ENCODE measurements at regions not wholly inside any gene's neighbourhood (a gene's known extent, or its start where the extent isn't known, plus 50 kb on each side); places are given as distances from the start of the nearest gene placed in this dataset.
A peak's percentile ranks its signal among the peaks of the same experiment; 100 is the strongest.

DNA sequence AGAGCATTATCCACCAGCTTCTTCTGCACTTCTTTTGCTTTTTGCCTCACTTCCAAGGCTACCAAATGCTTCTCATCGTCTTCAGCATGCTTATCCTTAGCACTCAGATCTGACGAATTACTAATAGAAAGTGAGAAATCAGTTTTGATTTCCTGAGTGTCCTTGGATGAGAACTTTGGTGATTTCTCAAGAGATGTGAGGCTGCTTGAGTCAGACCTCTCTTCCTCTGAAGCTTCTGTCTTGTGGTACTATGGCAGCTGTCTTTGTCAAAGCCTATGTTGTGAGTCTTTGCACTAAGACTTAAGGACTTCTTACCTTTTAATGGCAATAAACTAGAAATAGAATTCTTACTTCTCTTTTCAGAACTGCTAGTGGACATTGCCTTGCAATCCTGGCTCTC, 169.9 kb downstream of the CPE start:
- DNase-seq (ENCODE audit: low read depth) = no peak

DNA sequence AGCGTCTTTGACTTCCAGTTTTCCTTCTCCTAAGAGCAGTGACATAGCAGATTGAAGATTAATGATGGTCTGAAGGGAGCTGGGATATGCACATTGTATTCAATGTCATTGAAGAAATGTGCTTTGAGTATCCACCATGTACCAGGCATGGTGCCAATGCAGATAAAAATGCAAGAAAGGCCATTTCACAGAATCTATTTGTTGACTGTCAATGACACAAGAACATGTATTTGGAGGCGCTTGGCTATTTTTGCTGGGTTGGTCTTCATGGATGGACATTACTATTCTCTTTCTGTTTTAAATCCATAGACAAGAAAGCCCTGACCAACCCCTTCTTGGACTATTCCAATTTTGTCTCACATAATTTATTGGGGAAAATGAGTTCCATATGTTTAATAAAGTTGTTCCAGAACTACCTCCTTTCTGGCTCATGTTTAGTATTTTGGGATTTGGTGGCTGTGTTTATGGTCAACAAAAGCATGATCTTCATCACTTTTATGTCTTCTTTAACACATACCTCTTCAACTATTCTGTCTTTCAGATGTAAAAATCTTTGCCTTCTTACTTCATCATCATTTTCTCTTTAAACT, 174.5 kb downstream of the CPE start:
- no peak for DNase-seq (ENCODE audit: low read depth)

DNA sequence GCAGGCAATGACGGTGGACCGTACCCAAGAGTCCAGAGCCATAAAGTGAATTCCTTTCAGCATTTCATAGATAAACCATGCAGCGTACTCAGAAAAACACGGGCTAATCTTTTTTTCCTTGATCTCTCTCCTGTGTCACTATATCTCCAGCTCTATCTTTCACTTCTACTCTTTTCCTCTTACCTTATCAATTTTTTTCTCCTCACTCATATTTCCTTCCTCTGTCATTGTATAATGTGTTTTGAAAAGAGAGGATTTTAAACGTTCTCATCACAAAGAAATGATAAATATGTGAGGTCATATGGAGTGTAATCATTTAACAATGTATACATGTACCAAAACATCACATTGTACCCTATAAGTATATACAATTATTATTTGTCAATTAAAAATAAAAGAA, 176.5 kb downstream of the CPE start:
- DNase-seq (ENCODE audit: low read depth) = no peak

DNA sequence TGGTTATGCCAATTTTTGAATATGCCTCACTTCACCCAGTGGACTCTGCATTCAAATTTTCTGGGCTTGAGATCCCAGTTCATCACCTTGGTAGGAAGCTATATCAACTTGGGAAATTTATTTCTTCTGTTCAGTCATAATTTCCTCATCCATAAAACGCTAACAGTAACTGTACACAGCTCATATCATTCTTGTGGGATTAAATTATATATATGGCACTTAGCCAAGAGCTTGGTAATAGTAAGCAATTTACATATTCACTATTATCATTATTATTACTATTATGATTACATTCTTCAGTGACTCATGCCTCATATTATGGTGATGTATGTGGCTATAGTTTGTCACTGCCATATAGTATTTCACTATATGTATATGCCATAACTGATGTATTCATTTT, 177.6 kb downstream of the CPE start:
- no peak for DNase-seq (ENCODE audit: low read depth)

DNA sequence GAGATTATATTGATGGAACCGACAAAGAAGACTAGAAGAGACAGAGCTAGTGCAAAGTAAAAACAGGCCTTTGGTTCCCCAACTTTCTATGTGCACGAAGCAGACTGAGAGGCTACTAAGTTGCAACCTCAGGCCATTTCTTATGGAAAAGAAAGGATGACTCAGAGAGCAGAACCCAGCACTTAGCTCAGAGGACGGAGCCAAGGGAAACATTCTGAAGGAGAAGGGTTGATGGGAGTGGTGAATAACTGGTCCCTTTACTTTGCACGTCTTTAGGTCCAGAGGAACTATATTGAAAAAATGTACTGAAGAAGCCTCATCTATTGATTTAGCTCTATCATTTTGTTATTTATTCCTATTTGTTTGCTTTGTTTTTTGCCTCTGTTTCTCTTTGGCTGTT, 182.1 kb downstream of the CPE start:
- peak; percentile 63 for DNase-seq (ENCODE audit: low read depth)

DNA sequence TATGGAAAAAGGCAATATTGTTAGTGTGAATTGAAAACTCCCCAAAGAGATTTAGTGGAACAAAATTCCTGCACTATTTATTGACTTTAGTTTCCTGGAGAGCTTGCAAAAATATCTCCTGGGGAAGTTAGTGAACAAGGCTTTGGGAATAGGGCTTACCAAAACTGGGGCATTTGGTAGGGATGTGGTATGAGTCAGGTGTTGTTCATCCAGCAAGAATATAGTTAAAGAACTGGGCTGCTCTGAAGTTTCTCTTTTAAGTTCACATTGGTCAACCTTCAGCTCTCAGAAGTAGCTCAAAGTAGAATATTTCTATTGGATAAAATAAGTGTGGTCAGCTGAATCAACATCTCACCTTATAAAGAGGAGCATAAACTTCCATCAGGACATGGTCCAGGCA, 185.0 kb downstream of the CPE start:
- peak; percentile 79 for DNase-seq (ENCODE audit: low read depth)

DNA sequence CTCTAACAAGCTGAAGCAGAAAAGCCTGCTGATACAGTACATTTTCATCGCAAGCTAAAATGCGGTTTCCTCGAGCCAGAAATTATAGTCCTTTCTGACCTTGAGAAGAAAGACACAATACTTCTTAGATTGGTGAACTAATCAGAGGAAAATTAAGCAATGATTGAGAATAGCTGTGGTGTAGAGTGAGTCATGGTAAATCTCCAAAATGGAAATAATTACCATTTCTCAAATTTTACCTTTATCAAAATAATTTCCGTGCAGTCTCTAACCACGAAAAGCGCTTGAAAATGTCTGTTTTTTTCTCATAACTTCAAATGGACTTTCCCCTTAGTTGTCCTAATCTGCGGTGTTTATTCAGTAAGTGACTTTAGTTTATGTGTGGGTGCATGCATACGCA, 190.2 kb downstream of the CPE start:
- DNase-seq (ENCODE audit: low read depth) = peak; percentile 35

DNA sequence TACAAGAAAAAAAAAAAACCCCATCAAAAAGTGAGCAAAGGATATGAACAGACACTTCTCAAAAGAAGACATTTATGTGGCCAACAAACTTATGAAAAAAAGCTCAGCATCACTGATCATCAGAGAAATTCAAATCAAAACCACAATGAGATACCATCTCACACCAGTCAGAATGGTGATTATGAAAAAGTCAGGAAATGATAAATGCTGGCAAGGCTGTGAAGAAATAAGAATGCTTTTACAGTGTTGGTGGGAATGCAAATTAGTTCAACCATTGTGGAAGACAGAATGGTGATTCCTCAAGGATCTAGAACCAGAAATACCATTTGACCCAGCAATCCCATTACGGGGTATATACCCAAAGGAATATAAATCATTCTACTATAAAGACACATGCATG, 192.7 kb downstream of the CPE start:
- peak; percentile 70 for DNase-seq (ENCODE audit: low read depth)

DNA sequence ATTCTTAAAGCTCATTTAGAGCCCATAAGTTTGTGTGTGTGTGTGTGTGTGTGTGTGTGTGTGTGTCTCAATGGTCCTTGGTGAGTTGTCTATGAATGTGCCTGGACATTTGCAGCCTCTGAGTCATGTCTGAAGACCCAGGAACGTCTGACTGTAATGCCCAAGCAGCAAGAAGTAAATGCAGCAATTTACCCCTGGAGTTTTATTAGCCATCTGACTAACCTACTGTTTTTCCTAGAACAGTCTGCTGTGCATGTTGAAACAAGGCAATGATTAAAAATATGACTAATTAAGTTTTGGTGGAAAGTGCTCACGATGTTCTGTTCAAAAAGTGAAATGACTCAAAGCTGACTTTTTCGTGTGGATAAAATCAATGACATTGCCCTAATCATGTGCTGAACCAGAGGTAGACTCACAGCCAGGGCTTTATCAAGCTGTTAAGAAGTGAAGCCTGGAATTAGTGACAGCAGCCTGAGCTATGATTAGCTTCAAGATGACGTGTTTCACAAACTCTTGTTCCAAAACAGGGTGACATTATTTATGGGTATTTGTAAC, 201.6 kb downstream of the CPE start:
- peak; percentile 95 for DNase-seq (ENCODE audit: low read depth)

DNA sequence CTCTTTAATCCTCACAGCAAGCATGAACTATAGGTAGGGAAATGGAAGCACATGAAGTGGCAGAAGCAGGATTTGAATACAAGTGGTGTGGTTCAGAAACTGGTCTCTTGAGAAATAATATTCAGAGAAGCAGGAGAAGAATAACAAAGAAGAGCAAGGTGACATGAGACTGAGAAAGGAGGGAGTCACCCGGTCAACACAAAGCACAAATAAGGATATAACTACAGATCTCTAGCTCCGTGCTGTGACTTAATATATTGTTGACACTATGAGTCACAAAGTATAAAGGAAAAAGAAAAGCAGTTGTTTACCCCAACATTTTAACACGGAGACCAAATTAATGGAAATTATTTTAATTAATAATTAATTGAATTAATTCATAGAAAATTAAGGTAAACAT, 204.5 kb downstream of the CPE start:
- no peak for DNase-seq (ENCODE audit: low read depth)

DNA sequence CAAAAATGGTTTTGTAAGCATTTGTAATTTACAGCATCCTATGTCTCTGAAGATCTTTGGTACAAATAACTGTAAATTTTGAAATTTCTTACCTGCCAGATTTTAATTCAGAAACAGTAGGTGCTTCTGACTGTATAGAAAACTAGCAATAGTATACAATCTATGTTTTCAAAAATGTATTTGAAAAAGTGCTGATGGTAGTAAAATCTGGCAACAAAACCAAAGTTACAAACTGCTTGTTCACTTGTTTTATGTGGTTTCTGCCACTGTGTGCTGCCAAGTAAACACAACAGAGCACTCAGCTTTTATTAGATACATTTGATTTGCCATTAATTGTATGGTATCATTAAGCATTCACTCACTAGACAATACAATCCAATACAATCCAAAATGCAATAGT, 206.1 kb downstream of the CPE start:
- DNase-seq (ENCODE audit: low read depth) = no peak

DNA sequence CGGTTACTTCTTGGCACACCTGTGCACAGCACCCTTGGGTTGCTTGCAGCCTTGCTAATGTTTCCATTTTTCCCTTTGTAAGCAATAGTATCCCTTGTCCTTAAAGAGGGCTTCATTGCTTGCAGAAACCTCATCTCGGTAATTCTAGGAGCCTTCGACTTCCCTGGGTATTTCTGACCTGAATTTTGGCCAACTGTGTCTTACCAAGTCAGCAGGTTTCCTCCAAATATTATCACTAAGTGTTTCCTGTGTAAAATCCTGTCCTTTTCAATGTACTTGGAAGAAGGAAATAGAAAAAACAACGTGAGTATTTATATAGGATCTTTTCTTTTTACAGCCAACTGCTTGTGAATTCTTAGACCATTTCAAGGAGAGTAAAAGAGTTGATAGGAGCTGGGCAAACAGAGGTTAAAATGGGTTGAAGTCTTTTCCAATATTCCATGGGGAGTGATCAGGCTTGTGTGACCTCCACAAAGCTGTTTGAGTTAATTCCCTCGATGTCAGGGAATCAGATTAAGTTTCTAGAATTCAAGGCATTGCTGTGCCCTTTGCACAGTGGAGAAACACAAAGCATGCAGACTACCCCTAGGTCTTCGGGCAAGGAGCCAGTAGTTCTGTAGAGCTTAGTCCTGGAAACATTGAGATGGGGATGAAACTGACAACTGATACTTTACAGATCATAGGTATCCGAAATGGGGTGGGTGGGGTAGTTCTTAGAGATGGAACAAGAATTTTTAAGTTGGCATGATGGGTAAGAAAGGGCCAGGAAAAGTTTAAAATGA, 209.9 kb downstream of the CPE start:
- no peak for DNase-seq (ENCODE audit: low read depth)

DNA sequence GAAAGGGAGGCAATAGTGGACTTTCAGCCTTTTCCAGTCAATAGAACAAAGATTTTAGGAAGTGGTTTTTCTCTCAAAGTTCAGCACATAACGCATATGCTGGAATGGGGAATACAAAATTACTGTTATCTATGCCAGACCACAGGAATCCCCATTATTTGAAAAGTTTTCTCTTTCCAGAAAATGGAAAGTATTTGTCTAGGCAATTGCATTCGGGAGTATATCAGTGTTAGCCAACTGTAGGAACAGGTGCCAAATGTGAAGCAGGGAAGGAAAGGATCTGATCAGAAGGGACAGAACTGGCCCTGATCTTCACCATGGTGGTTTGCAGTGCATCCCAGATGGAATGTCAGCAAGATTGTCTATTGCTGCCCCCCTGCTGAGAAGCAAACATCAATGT, 213.6 kb downstream of the CPE start:
- peak; percentile 45 for DNase-seq (ENCODE audit: low read depth)

DNA sequence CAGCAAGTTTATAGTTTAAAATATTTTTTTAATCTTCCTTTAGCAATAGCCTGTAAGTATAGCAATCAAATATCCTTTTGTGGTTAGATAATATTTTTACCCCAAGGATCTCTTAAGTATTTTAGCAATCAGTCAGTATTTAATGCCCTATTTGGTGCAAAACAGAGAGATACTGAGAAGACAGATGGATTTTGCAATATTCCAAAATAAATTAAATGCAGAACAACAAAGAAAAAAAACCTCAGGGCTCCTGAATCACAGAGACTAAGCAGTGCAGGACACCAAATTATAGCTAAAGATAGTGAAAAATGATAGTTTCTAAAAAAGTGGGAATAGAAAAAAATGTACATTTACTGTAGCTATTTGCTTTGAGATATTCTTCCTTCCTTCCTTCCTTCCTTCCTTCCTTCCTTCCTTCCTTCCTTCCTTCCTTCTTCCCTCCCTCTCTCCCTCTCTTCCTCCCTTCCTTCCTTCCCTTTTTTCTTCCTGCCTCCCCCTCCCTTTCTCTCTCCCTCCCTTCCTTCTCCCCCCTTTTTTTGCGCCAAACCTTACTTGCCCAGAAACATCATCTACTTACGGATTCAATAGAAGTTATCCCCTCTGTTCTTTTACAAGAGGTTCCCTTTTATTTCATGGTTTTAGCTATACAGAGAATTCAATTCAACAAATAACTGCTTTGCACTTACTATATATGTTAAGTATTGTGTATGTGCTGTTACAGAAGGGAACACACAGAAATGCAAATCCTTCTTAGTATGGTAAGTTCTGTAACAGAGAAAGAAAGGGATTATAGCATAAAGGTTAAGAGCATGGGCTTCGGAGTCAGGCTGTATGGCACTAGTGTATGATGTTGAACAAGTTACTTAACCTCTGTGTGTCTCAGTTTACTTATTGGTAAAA, 219.0 kb downstream of the CPE start:
- DNase-seq (ENCODE audit: low read depth) = no peak

DNA sequence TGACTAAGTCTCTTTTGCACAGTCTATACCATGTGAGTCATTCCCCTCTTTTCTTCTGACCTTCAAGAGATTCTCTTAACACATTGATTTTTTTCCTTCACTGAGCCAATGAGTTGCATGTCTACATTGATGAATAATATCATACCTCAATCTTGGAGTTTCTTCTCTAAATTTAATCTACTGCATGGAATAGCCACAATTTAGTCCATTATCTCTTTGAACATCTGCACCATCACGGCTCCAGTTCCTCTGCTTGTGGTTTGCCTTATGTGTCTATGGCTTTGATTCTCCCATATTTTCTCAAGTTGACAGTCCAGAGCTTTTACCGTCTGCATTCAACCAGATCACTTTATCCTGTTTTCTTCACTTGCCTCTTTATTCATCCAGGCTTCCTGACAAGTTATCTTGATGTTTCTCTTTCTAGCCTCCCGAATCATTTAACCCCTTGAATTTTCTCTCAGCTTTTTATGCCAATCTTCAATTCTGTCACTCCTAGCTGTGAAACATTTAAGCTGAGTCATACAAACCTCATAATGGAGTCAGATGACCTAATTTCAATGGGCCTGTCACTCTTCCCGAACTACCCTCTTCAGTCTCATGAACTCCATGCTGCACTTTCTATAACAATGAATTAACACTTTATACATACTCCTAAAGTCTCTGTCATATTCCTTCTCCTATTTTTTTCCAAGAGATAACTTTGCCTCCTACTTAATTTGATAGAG, 222.3 kb downstream of the CPE start:
- DNase-seq (ENCODE audit: low read depth) = peak; percentile 65

DNA sequence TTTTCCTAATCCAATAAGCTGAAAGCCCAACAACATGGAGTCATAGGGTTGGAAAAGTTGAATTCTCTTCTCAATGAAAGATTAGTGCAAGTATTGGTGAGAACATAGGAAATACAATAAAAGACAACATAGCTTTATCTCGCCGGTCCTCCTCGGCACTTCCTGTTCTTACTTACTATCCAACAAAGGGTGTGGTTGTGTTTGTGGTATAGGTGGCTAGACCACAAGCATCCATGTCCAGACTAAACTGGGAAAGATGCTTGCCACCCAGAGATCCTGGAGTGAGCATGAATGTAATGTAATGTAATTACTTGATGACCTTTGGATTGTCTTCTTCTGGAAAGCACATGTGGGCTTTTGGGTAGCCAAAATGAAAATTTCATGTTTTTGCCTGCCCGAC, 223.8 kb downstream of the CPE start:
- DNase-seq (ENCODE audit: low read depth) = no peak

DNA sequence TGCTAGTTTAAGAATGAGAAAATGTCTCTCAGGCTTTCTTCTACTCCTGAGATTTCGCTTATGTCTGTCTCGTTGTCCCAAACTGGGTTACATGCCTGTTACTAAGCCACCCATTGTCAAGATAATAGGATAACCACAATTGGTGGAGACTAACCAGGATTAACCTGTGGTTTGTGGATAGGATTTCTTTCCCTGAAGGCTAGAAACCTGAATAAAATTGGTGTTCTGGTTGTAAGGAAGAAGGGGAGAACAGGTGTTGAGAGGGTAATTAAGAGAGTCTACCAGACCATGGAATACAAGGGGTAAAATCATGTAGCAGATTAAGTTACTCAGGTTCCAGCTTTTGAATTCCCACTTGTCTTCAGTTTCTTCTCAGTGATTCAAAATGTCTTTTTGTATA, 225.4 kb downstream of the CPE start:
- no peak for DNase-seq (ENCODE audit: low read depth)

DNA sequence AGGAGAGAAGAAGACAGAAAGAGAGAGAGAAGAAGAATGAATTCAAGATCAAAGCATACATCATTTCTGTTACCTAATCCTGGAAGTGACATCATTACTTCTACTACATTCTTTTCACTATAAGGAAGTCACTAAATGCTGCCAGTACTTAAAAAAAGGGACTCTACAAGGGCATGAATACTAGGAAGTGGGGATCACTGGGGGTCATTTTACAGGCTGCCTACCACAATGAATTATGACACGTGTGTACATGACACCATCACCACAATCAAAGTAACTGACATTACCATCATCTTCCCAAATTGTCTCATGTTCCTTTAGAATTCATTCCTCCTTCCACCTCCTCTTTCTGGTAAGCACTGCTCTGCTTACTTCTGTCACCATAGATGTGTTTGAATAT, 227.0 kb downstream of the CPE start:
- no peak for DNase-seq (ENCODE audit: low read depth)

DNA sequence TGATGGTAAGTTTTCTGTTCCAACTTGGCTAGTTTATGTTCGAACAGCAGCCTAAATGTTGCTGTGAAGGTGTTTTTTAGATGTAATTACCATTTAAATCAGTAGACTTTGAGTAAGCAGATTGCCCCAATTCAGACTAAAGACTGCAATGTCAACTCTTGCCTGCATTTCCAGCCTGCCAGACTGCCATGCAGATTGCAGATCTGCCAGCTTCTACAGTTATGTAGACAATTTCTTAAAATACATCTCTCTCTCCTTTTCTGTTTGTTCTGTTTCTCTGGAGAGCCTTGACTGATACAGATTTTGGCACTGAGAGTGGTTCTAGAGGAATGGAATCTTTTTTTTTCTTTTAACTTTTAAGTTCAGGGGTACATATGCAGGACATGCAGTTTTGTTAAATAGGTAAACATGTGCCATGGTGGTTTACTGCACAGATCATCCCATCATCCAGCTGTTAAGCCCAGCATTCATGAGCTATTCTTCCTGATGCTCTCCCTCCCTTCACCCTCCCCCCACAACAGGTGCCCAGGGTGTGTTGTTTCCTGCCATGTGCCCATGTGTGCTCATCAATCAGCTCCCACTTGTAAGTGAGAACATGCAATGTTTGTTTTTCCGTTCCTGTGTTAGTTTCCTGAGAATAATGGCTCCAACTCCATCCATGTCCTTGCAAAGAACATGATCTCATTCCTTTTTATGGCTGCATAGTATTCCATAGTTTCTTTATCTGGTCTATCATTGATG, 227.8 kb downstream of the CPE start:
- no peak for DNase-seq (ENCODE audit: low read depth)

DNA sequence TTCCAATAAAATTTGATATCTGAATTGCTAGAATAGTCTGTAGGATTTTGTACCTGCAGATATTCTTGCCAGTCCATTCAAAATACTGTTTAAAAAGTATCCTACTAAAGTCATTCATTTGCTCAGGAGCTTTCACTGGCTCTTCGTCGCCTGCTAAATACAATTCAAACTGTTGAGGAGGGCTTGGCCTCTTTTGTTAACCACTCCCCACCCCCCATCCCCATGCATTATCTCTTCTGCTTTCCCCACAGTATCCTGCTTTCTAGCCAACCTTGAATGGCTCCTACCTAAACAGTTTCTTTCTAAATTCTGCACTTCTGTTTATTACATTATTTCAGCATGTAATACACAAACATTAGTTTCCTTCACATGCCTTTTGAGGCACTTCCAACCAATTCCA, 230.8 kb downstream of the CPE start:
- no peak for DNase-seq (ENCODE audit: low read depth)
